IMR-90 (cell line): ENCODE measurements at regions not wholly inside any gene's neighbourhood (a gene's known extent, or its start where the extent isn't known, plus 50 kb on each side); places are given as distances from the start of the nearest gene placed in this dataset.

ENCODE experiments used
- ATAC-seq: fragments of 200-7000 bp; cut with Tn5 transposase; 2 replicates; pipeline ENCODE4 v1.9.1; 2020; ENCODE audit warnings: low read depth, mild to moderate bottlenecking, moderate library complexity
- BruUV-seq: library from RNA; stranded (reverse); fragments of 400-500 nt; replicated peaks from 2 replicates; lab custom pipeline; 2021; lab: Mats Ljungman, UMichigan
- CTCF ChIA-PET: fragments of 300-600 bp; formaldehyde crosslinking; extraction: SDS; loops from one replicate; lab custom pipeline; 2021; ENCODE audit warnings: antibody characterized with exemption; lab: Yijun Ruan, JAX
- POLR2A ChIA-PET: fragments of 300-600 bp; sonication (Branson Sonifier 250); formaldehyde crosslinking; loops from one replicate; lab custom pipeline; 2022; ENCODE audit warnings: antibody characterized with exemption; ENCODE audit not compliant: unreplicated experiment; lab: Charles Lee
- DNase-seq: peaks from one replicate; pipeline ENCODE4 v3.0.0; 2013
- H2AFZ ChIP-seq: replicated peaks from 2 replicates; pipeline ENCODE3; 2013; ENCODE audit warnings: low read length, mild to moderate bottlenecking; ENCODE audit not compliant: poor library complexity
- H2AK5ac ChIP-seq: 2 replicates; pipeline ENCODE4 v1.6.1; 2013; ENCODE audit warnings: low read depth, low read length, inconsistent platforms
- H2AK9ac ChIP-seq: replicated peaks from 2 replicates; pipeline ENCODE3; 2013; ENCODE audit warnings: mild to moderate bottlenecking, low read depth, low read length, moderate library complexity; ENCODE audit not compliant: poor library complexity
- H2BK120ac ChIP-seq: 2 replicates; pipeline ENCODE4 v1.6.1; 2013; ENCODE audit warnings: low read depth, low read length, inconsistent platforms
- H2BK15ac ChIP-seq: 3 replicates; pipeline ENCODE4 v1.6.1; 2013; ENCODE audit warnings: low read depth, low read length, inconsistent platforms
- H2BK20ac ChIP-seq: 2 replicates; pipeline ENCODE4 v1.6.1; 2013; ENCODE audit warnings: low read depth, mild to moderate bottlenecking, inconsistent platforms, low read length, moderate library complexity
- H2BK5ac ChIP-seq: 2 replicates; pipeline ENCODE4 v1.6.1; 2013; ENCODE audit warnings: mild to moderate bottlenecking, low read depth, low read length, inconsistent platforms; ENCODE audit not compliant: poor library complexity, severe bottlenecking
- H3K14ac ChIP-seq: replicated peaks from 2 replicates; pipeline ENCODE4 v1.6.1; 2013; ENCODE audit warnings: low read depth, low read length, inconsistent platforms
- H3K18ac ChIP-seq: 2 replicates; pipeline ENCODE4 v1.6.1; 2013; ENCODE audit warnings: low read depth, low read length, control low read depth
- H3K23ac ChIP-seq: 2 replicates; pipeline ENCODE4 v1.6.1; 2013; ENCODE audit warnings: low read depth, low read length, inconsistent platforms
- H3K27ac ChIP-seq: 2 replicates; pipeline ENCODE4 v1.5.1; 2013; ENCODE audit warnings: mild to moderate bottlenecking, control low read depth, low read length; ENCODE audit not compliant: insufficient read depth
- H3K27me3 ChIP-seq: 2 replicates; pipeline ENCODE4 v1.6.1; 2013; ENCODE audit warnings: low read length; ENCODE audit not compliant: control insufficient read depth, insufficient read depth
- H3K36me3 ChIP-seq: 2 replicates; pipeline ENCODE4 v1.6.1; 2013; ENCODE audit warnings: low read length, mixed read lengths; ENCODE audit not compliant: control insufficient read depth, insufficient read depth
- H3K4ac ChIP-seq: 2 replicates; pipeline ENCODE4 v1.6.1; 2013; ENCODE audit warnings: low read depth, low read length, inconsistent platforms
- H3K4me1 ChIP-seq: 2 replicates; pipeline ENCODE4 v1.6.1; 2013; ENCODE audit warnings: low read length, mixed read lengths; ENCODE audit not compliant: control insufficient read depth, insufficient read depth
- H3K4me2 ChIP-seq: 2 replicates; pipeline ENCODE4 v1.6.1; 2013; ENCODE audit warnings: low read depth, mild to moderate bottlenecking, control low read depth, low read length, moderate library complexity
- H3K4me3 ChIP-seq: 2 replicates; pipeline ENCODE4 v1.5.1; 2013; ENCODE audit warnings: low read depth, mild to moderate bottlenecking, control low read depth, low read length, moderate library complexity; ENCODE audit not compliant: insufficient read depth
- H3K56ac ChIP-seq: 2 replicates; pipeline ENCODE4 v1.6.1; 2013; ENCODE audit warnings: low read length, inconsistent platforms; ENCODE audit not compliant: insufficient read depth; ENCODE audit errors: extremely low read depth
- H3K79me1 ChIP-seq, 2 experiments: 2 replicates each; pipeline ENCODE4 v1.6.1; 2013; ENCODE audit warnings: low read length in 2 of 2, inconsistent platforms in 1 of 2, low read depth in 1 of 2
- H3K9ac ChIP-seq: 2 replicates; pipeline ENCODE4 v1.6.1; 2013; ENCODE audit warnings: low read depth, low read length, control low read depth
- H3K9me1 ChIP-seq: 2 replicates; pipeline ENCODE4 v1.6.1; 2013; ENCODE audit warnings: low read length, inconsistent platforms; ENCODE audit not compliant: insufficient read depth
- H3K9me3 ChIP-seq: 2 replicates; pipeline ENCODE4 v1.6.1; 2013; ENCODE audit warnings: low read length; ENCODE audit not compliant: control insufficient read depth, insufficient read depth
- H4K20me1 ChIP-seq: 2 replicates; pipeline ENCODE4 v1.6.1; 2013; ENCODE audit warnings: low read length, inconsistent platforms; ENCODE audit not compliant: insufficient read depth
- H4K5ac ChIP-seq: 2 replicates; pipeline ENCODE4 v1.6.1; 2013; ENCODE audit warnings: mild to moderate bottlenecking, low read depth, low read length, control low read depth
- H4K8ac ChIP-seq, 2 experiments: 2 replicates each; pipeline ENCODE4 v1.6.1; 2013; ENCODE audit warnings: low read depth in 2 of 2, low read length in 2 of 2, control low read depth in 1 of 2, inconsistent platforms in 1 of 2
- H4K91ac ChIP-seq: 2 replicates; pipeline ENCODE4 v1.6.1; 2013; ENCODE audit warnings: low read depth, low read length, inconsistent platforms; ENCODE audit not compliant: insufficient read depth
- CTCF ChIP-seq: conservative IDR thresholded peaks from 2 replicates; pipeline ENCODE4 v1.5.1; 2012; ENCODE audit warnings: mild to moderate bottlenecking, low read depth, low read length, improper control_type of control experiment
- MXI1 ChIP-seq: IDR thresholded peaks from 2 replicates; pipeline ENCODE4 v1.6.1; 2012; ENCODE audit warnings: low read depth, mild to moderate bottlenecking, low read length, moderate library complexity, borderline replicate concordance
- USF2 ChIP-seq: fragments of 150-350 bp; IDR thresholded peaks from 2 replicates; pipeline ENCODE4 v1.6.1; 2017; ENCODE audit warnings: mild to moderate bottlenecking, antibody characterized with exemption, low read length, low read depth
- WGBS, 2 experiments: methylation state at CpG; one replicate each; pipeline versions ENCODE4 v1.1.5 to v1.1.7; 2013; ENCODE audit warnings: missing lambda C conversion rate in 2 of 2; ENCODE audit not compliant: insufficient read length in 1 of 2; ENCODE audit errors: extremely low coverage in 2 of 2; 5-methylcytosine and 5-hydroxymethylcytosine counted together
- dilution Hi-C: fragments of 300-500 bp; cut with HindIII; formaldehyde crosslinking; loops from one replicate; pipeline ENCODE4 v1.14.3; 2018; ENCODE audit warnings: low sequenced_read_pairs; ENCODE audit not compliant: unreplicated experiment
- in situ Hi-C: fragments of 300-500 bp; cut with MboI; formaldehyde crosslinking; loops from 3 replicates; pipeline ENCODE4 v1.14.3; 2019; ENCODE audit warnings: low sequenced_read_pairs, inconsistent platforms, mixed read lengths
- intact Hi-C: fragments of 100-400 bp; cut with micrococcal nuclease; formaldehyde crosslinking; loops from 2 replicates; pipeline ENCODE4 v1.10.0; 2022

- no peaks in the 10 kb centered on the region for H3K36me3 ChIP-seq
- BruUV-seq = no TSS peak
- H3K9ac ChIP-seq = no peak overlapping the region
- no peak overlapping the region for H3K4ac ChIP-seq
- WGBS, 2 experiments = no CpG with 5 or more reads among the region's 5 CpGs
- TF ChIP-seq CTCF = no peak
- no peak for TF ChIP-seq USF2
- TF ChIP-seq MXI1 = no peak
- no peaks in the 10 kb centered on the region for H4K20me1 ChIP-seq
- H3K9me1 ChIP-seq = no peaks in the 10 kb centered on the region
- H2BK20ac ChIP-seq = no peak overlapping the region
- H2AFZ ChIP-seq = no peak overlapping the region
- no peak overlapping the region for H2BK5ac ChIP-seq
- H3K18ac ChIP-seq = no peak overlapping the region
- intact Hi-C loops (no loop called here), dilution Hi-C loops (no loop called here), in situ Hi-C loops (no loop called here)
- ChIA-PET POLR2A (no interaction called here), CTCF (interaction anchor here (0.6 kb wide), 1 partner anchor 327 kb away, joined by 3 read pairs; no protein-coding TSS in a partner anchor)
- ATAC-seq (no peak), DNase-seq (peak; percentile 4)
- H2AK5ac ChIP-seq = no peak overlapping the region
- H3K23ac ChIP-seq = no peak overlapping the region
- H3K4me2 ChIP-seq = no peak overlapping the region
- no peak overlapping the region for H4K91ac ChIP-seq
- no peak overlapping the region for H3K56ac ChIP-seq
- no peaks in the 10 kb centered on the region for H3K9me3 ChIP-seq
- no peak overlapping the region for H3K14ac ChIP-seq
- no peaks in the 10 kb centered on the region for H3K4me1 ChIP-seq
- no peak overlapping the region for H3K27ac ChIP-seq
- H2AK9ac ChIP-seq = no peak overlapping the region
- no peak overlapping the region for H3K4me3 ChIP-seq
- H3K79me1 ChIP-seq = no peaks in the 10 kb centered on the region
- H4K5ac ChIP-seq = no peak overlapping the region
- no peak overlapping the region for H4K8ac ChIP-seq
- no peak overlapping the region for H2BK120ac ChIP-seq
- peaks cover 4% of the 10 kb centered on the region; the same call in 1 of the 2 replicates for H3K27me3 ChIP-seq
- no peak overlapping the region for H2BK15ac ChIP-seq
These were observed 115.5 kb downstream of the SOD2 start for GRCh38 chr6:159577564-159577963.
